ENCODE measurements at regions not wholly inside any gene's neighbourhood (a gene's known extent, or its start where the extent isn't known, plus 50 kb on each side); places are given as distances from the start of the nearest gene placed in this dataset.

- H3K4me3 ChIP-seq: no peak overlapping the region
- no peak overlapping the region for H3K27ac ChIP-seq
- H3K27me3 ChIP-seq: no peaks in the 10 kb centered on the region
- WGBS, 2 donors: 72 to 78% methylated on average over 2 of the region's 2 CpGs
- no peaks in the 10 kb centered on the region for H3K4me1 ChIP-seq
- no peak for DNase-seq
- TF ChIP-seq POLR2A (IDR thresholded peaks at IDR 0.05) (no peak), CTCF (IDR thresholded peaks at IDR 0.05) (no peak)
- intact Hi-C loops (cut with DNase I): no loop called here
- H3K36me3 ChIP-seq: no peaks in the 10 kb centered on the region
- no peaks in the 10 kb centered on the region for H3K9me3 ChIP-seq
Observed at GRCh38 chr13:61777899-61778298, 362.2 kb upstream of the PCDH20 start.

GRCh38 chr13:61777271-61777670, 361.6 kb upstream of the PCDH20 start:
- H3K27me3 ChIP-seq: no peaks in the 10 kb centered on the region
- H3K27ac ChIP-seq: no peak overlapping the region
- no peak for TF ChIP-seq POLR2A (IDR thresholded peaks at IDR 0.05)
- TF ChIP-seq CTCF (IDR thresholded peaks at IDR 0.05): no peak
- no peaks in the 10 kb centered on the region for H3K4me1 ChIP-seq
- H3K9me3 ChIP-seq: no peaks in the 10 kb centered on the region
- H3K4me3 ChIP-seq: no peak overlapping the region
- intact Hi-C loops (cut with DNase I): no loop called here
- no peak for DNase-seq
- WGBS, 2 donors: 57 to 61% methylated on average over 3 of the region's 3 CpGs
- no peaks in the 10 kb centered on the region for H3K36me3 ChIP-seq

GRCh38 chr13:61774903-61775302, 359.3 kb upstream of the PCDH20 start:
- TF ChIP-seq POLR2A (IDR thresholded peaks at IDR 0.05) (no peak), CTCF (IDR thresholded peaks at IDR 0.05) (no peak)
- Histone ChIP-seq H3K27me3 (no peaks in the 10 kb centered on the region), H3K4me3 (no peak overlapping the region), H3K27ac (no peak overlapping the region), H3K9me3 (no peaks in the 10 kb centered on the region), H3K36me3 (no peaks in the 10 kb centered on the region), H3K4me1 (no peaks in the 10 kb centered on the region)
- DNase-seq: no peak
- intact Hi-C loops (cut with DNase I): no loop called here

GRCh38 chr13:61770681-61771080, 355.0 kb upstream of the PCDH20 start:
- Histone ChIP-seq H3K27ac (no peak overlapping the region), H3K4me1 (no peaks in the 10 kb centered on the region), H3K36me3 (no peaks in the 10 kb centered on the region), H3K4me3 (no peak overlapping the region), H3K9me3 (peaks cover 0 to 12% (median 6%) of the 10 kb centered on the region in 3 donors), H3K27me3 (no peaks in the 10 kb centered on the region)
- TF ChIP-seq CTCF (IDR thresholded peaks at IDR 0.05) (no peak), POLR2A (IDR thresholded peaks at IDR 0.05) (no peak)
- intact Hi-C loops (cut with DNase I): no loop called here
- 25 to 43% methylated on average over 4 of the region's 4 CpGs for WGBS, 2 donors
- DNase-seq: no peak

GRCh38 chr13:61768175-61768574, 352.5 kb upstream of the PCDH20 start:
- Histone ChIP-seq H3K36me3 (no peaks in the 10 kb centered on the region), H3K27me3 (no peaks in the 10 kb centered on the region), H3K9me3 (peaks cover 0 to 12% (median 6%) of the 10 kb centered on the region in 3 donors), H3K4me3 (no peak overlapping the region), H3K27ac (no peak overlapping the region), H3K4me1 (no peaks in the 10 kb centered on the region)
- no peak for DNase-seq
- intact Hi-C loops (cut with DNase I): no loop called here
- 39 to 40% methylated on average over 2 of the region's 2 CpGs for WGBS, 2 donors
- TF ChIP-seq POLR2A (IDR thresholded peaks at IDR 0.05) (no peak), CTCF (IDR thresholded peaks at IDR 0.05) (no peak)
